ENCODE measurements at regions not wholly inside any gene's neighbourhood (a gene's known extent, or its start where the extent isn't known, plus 50 kb on each side); places are given as distances from the start of the nearest gene placed in this dataset.

- 96 to 97% (median 96%) methylated on average over 4 of the region's 4 CpGs for WGBS, 4 donors
- H3K4me3 ChIP-seq = no peak overlapping the region
- TF ChIP-seq CTCF (IDR thresholded peaks at IDR 0.05) (no peak), POLR2A (IDR thresholded peaks at IDR 0.05) (no peak)
- DNase-seq (no peak), ATAC-seq (no peak)
- no peaks in the 10 kb centered on the region for H3K27me3 ChIP-seq
- H3K27ac ChIP-seq = no peak overlapping the region
- no peaks in the 10 kb centered on the region for H3K9me3 ChIP-seq
- H3K4me1 ChIP-seq = no peaks in the 10 kb centered on the region
- no peaks in the 10 kb centered on the region for H3K36me3 ChIP-seq
- intact Hi-C loops (cut with DNase I) = no loop called here
Observed at GRCh38 chr3:29214009-29214658, 66.7 kb upstream of the RBMS3 start.

- no peak overlapping the region for H3K4me3 ChIP-seq
- intact Hi-C loops (cut with DNase I) = no loop called here
- DNase-seq (no peak), ATAC-seq (no peak)
- H3K27me3 ChIP-seq = no peaks in the 10 kb centered on the region
- no peak overlapping the region for H3K27ac ChIP-seq
- H3K4me1 ChIP-seq = no peaks in the 10 kb centered on the region
- H3K36me3 ChIP-seq = no peaks in the 10 kb centered on the region
- no peaks in the 10 kb centered on the region for H3K9me3 ChIP-seq
- TF ChIP-seq POLR2A (IDR thresholded peaks at IDR 0.05) = no peak
- no peak for TF ChIP-seq CTCF (IDR thresholded peaks at IDR 0.05)
Observed at GRCh38 chr3:29215948-29216347, 64.9 kb upstream of the RBMS3 start.

- intact Hi-C loops (cut with DNase I) = no loop called here
- H3K4me1 ChIP-seq = no peaks in the 10 kb centered on the region
- ATAC-seq (no peak), DNase-seq (no peak)
- no peak overlapping the region for H3K4me3 ChIP-seq
- H3K27me3 ChIP-seq = no peaks in the 10 kb centered on the region
- 54 to 71% (median 59%) methylated on average over 2 of the region's 2 CpGs for WGBS, 4 donors
- TF ChIP-seq CTCF (IDR thresholded peaks at IDR 0.05) (no peak), POLR2A (IDR thresholded peaks at IDR 0.05) (no peak)
- no peaks in the 10 kb centered on the region for H3K9me3 ChIP-seq
- no peaks in the 10 kb centered on the region for H3K36me3 ChIP-seq
- H3K27ac ChIP-seq = no peak overlapping the region
Observed at GRCh38 chr3:29226706-29227105, 54.2 kb upstream of the RBMS3 start.

- intact Hi-C loops (cut with DNase I) = no loop called here
- Histone ChIP-seq H3K27ac (no peak overlapping the region), H3K4me3 (no peak overlapping the region), H3K4me1 (no peaks in the 10 kb centered on the region), H3K27me3 (no peaks in the 10 kb centered on the region), H3K36me3 (no peaks in the 10 kb centered on the region), H3K9me3 (no peaks in the 10 kb centered on the region)
- ATAC-seq (no peak), DNase-seq (no peak)
- 41 to 55% (median 46%) methylated on average over 1 of the region's 1 CpG for WGBS, 4 donors
- TF ChIP-seq POLR2A (IDR thresholded peaks at IDR 0.05) (no peak), CTCF (IDR thresholded peaks at IDR 0.05) (no peak)
Observed at GRCh38 chr3:29227307-29227706, 53.6 kb upstream of the RBMS3 start.

All from heart left ventricle (tissue), 16 donors.